Globus pallidus (tissue), 1 donor: ENCODE measurements at regions not wholly inside any gene's neighbourhood (a gene's known extent, or its start where the extent isn't known, plus 50 kb on each side); places are given as distances from the start of the nearest gene placed in this dataset.

ENCODE experiments used
- DNase-seq: peaks from one replicate; pipeline ENCODE4 v3.0.0-alpha.2; 2015; ENCODE audit warnings: low spot score

GRCh38 chr10:10211409-10211808 lies 806.3 kb upstream of the CELF2 start:
- no peak for DNase-seq

- no peak for DNase-seq
These were observed 804.4 kb upstream of the CELF2 start for GRCh38 chr10:10213237-10213636.

GRCh38 chr10:10222304-10222841 lies 795.3 kb upstream of the CELF2 start:
- DNase-seq: no peak

GRCh38 chr10:10223131-10223530 lies 794.5 kb upstream of the CELF2 start:
- DNase-seq: no peak

GRCh38 chr10:10225136-10225676 lies 792.5 kb upstream of the CELF2 start:
- no peak for DNase-seq

- no peak for DNase-seq
These were observed 784.4 kb upstream of the CELF2 start for GRCh38 chr10:10233229-10233628.

GRCh38 chr10:10235003-10235402 lies 782.7 kb upstream of the CELF2 start:
- DNase-seq: no peak

- no peak for DNase-seq
These were observed 770.1 kb upstream of the CELF2 start for GRCh38 chr10:10247585-10247984.

GRCh38 chr10:10256860-10257259 lies 760.8 kb upstream of the CELF2 start:
- DNase-seq: no peak

GRCh38 chr10:10259013-10259412 lies 758.7 kb upstream of the CELF2 start:
- DNase-seq: no peak

GRCh38 chr10:10270126-10271050 lies 747.3 kb upstream of the CELF2 start:
- no peak for DNase-seq

- no peak for DNase-seq
These were observed 746.0 kb upstream of the CELF2 start for GRCh38 chr10:10271639-10272192.

- no peak for DNase-seq
These were observed 744.0 kb upstream of the CELF2 start for GRCh38 chr10:10273661-10274060.

- no peak for DNase-seq
These were observed 737.8 kb upstream of the CELF2 start for GRCh38 chr10:10279906-10280305.

GRCh38 chr10:10292501-10292900 lies 725.2 kb upstream of the CELF2 start:
- DNase-seq: no peak

- no peak for DNase-seq
These were observed 724.6 kb upstream of the CELF2 start for GRCh38 chr10:10293041-10293440.

- DNase-seq: no peak
These were observed 724.2 kb upstream of the CELF2 start for GRCh38 chr10:10293481-10293951.

GRCh38 chr10:10294184-10294880 lies 723.3 kb upstream of the CELF2 start:
- no peak for DNase-seq

GRCh38 chr10:10294881-10295529 lies 722.7 kb upstream of the CELF2 start:
- no peak for DNase-seq

GRCh38 chr10:10295537-10295936 lies 722.1 kb upstream of the CELF2 start:
- DNase-seq: no peak

GRCh38 chr10:10302689-10303088 lies 715.0 kb upstream of the CELF2 start:
- DNase-seq: no peak

- DNase-seq: no peak
These were observed 710.6 kb upstream of the CELF2 start for GRCh38 chr10:10307036-10307435.
